NCI-H1092 (cell line): ENCODE measurements at regions not wholly inside any gene's neighbourhood (a gene's known extent, or its start where the extent isn't known, plus 50 kb on each side); places are given as distances from the start of the nearest gene placed in this dataset.

ENCODE experiments used
- DNase-seq: peaks from one replicate; lab custom pipeline; 2025; lab: John Stamatoyannopoulos, UW

GRCh38 chr13:104314321-104314720 lies 1248.1 kb upstream of the SLC10A2 start:
- DNase-seq, result no peak

- DNase-seq, result no peak
Observed at GRCh38 chr13:104310861-104311260, 1244.6 kb upstream of the SLC10A2 start.

- DNase-seq, result no peak
Observed at GRCh38 chr13:104309431-104309830, 1243.2 kb upstream of the SLC10A2 start.

- DNase-seq, result peak; percentile 39
Observed at GRCh38 chr13:104301171-104301975, 1235.2 kb upstream of the SLC10A2 start.

GRCh38 chr13:104297075-104297474 lies 1230.9 kb upstream of the SLC10A2 start:
- no peak for DNase-seq

GRCh38 chr13:104296286-104296685 lies 1230.1 kb upstream of the SLC10A2 start:
- no peak for DNase-seq

- DNase-seq, result no peak
Observed at GRCh38 chr13:104295537-104295936, 1229.3 kb upstream of the SLC10A2 start.

- DNase-seq, result no peak
Observed at GRCh38 chr13:104289400-104289799, 1223.2 kb upstream of the SLC10A2 start.

GRCh38 chr13:104288496-104288895 lies 1222.3 kb upstream of the SLC10A2 start:
- no peak for DNase-seq

- DNase-seq, result peak; percentile 39
Observed at GRCh38 chr13:104286566-104287290, 1220.5 kb upstream of the SLC10A2 start.

- DNase-seq, result no peak
Observed at GRCh38 chr13:104281910-104282309, 1215.7 kb upstream of the SLC10A2 start.

GRCh38 chr13:104270731-104271130 lies 1204.5 kb upstream of the SLC10A2 start:
- peak; percentile 9 for DNase-seq

GRCh38 chr13:104267206-104267811 lies 1201.1 kb upstream of the SLC10A2 start:
- DNase-seq, result no peak

GRCh38 chr13:104256701-104257100 lies 1190.5 kb upstream of the SLC10A2 start:
- no peak for DNase-seq

GRCh38 chr13:104253063-104253680 lies 1187.0 kb upstream of the SLC10A2 start:
- DNase-seq, result no peak

- no peak for DNase-seq
Observed at GRCh38 chr13:104251931-104252330, 1185.7 kb upstream of the SLC10A2 start.

GRCh38 chr13:104246955-104247354 lies 1180.7 kb upstream of the SLC10A2 start:
- DNase-seq, result no peak

- DNase-seq, result no peak
Observed at GRCh38 chr13:104206450-104207044, 1140.3 kb upstream of the SLC10A2 start.

- DNase-seq, result no peak
Observed at GRCh38 chr13:104204177-104204576, 1138.0 kb upstream of the SLC10A2 start.

- DNase-seq, result no peak
Observed at GRCh38 chr13:104198801-104199200, 1132.6 kb upstream of the SLC10A2 start.

- DNase-seq, result no peak
Observed at GRCh38 chr13:104196611-104197010, 1130.4 kb upstream of the SLC10A2 start.
